ENCODE measurements at regions not wholly inside any gene's neighbourhood (a gene's known extent, or its start where the extent isn't known, plus 50 kb on each side); places are given as distances from the start of the nearest gene placed in this dataset.

DNA sequence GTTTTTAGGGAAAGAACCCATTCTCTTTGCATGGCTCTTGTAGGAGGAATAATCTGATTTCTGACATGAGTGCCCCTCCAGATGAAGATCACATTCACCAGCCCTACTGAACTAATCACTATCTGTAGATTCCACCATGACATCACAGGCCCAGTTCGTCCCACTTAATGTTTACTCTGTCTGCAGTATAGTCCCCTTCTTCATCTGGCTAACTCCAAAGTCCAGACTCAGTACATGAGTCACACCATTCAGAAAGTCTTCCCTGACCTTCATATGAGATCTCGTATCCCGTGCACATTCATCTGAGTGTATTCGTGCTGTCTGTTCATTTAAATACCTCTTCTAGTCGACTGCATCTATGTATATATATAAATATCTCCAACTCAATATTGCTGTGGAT is 366.5 kb upstream of the AKR1E2 start:
- Histone ChIP-seq H3K9me3 (replicated peaks; ENCODE audit: control insufficient read depth, low read depth, low read length) (no peaks in the 10 kb centered on the region), H3K36me3 (ENCODE audit: control insufficient read depth, insufficient read depth, low read length) (no peaks in the 10 kb centered on the region), H3K4me3 (ENCODE audit: low read length) (no peak overlapping the region), H3K27ac (ENCODE audit: low read length) (no peak overlapping the region), H3K27me3 (ENCODE audit: control insufficient read depth, insufficient read depth, low read length) (no peaks in the 10 kb centered on the region), H3K4me1 (ENCODE audit: control insufficient read depth, insufficient read depth, low read length) (no peaks in the 10 kb centered on the region)
- DNase-seq, result no peak
- 100% methylated on average over 1 of the region's 5 CpGs for WGBS (ENCODE audit: insufficient coverage)

DNA sequence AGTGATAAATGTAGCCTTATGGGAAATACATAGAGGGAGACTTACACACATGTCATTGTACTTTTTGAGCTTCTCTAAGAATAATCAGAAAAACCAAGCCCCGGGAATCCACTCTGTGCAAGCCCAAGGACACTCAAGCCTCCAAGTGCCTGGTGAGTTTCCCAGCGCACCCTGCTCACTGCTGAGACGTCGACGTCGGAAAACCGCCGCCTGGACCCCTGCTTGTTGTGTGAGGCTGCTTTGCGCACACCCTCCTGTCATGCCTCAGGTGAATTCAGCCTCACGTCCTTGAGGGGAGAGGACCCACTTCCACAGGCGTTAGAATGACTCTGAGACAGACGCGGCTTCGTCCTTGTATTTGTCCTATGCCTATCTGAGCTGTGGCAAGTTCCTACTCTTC is 368.4 kb upstream of the AKR1E2 start:
- Histone ChIP-seq H3K36me3 (ENCODE audit: control insufficient read depth, insufficient read depth, low read length) (no peaks in the 10 kb centered on the region), H3K9me3 (replicated peaks; ENCODE audit: control insufficient read depth, low read depth, low read length) (no peaks in the 10 kb centered on the region), H3K4me3 (ENCODE audit: low read length) (no peak overlapping the region), H3K4me1 (ENCODE audit: control insufficient read depth, insufficient read depth, low read length) (no peaks in the 10 kb centered on the region), H3K27me3 (ENCODE audit: control insufficient read depth, insufficient read depth, low read length) (no peaks in the 10 kb centered on the region), H3K27ac (ENCODE audit: low read length) (no peak overlapping the region)
- 85% methylated on average over 13 of the region's 14 CpGs for WGBS (ENCODE audit: insufficient coverage)
- DNase-seq, result no peak

GRCh38 chr10:4456776-4457175 is 369.2 kb upstream of the AKR1E2 start:
- no peaks in the 10 kb centered on the region for H3K27me3 ChIP-seq (ENCODE audit: control insufficient read depth, insufficient read depth, low read length)
- H3K9me3 ChIP-seq (replicated peaks; ENCODE audit: control insufficient read depth, low read depth, low read length), result no peaks in the 10 kb centered on the region
- H3K27ac ChIP-seq (ENCODE audit: low read length), result no peak overlapping the region
- no peak overlapping the region for H3K4me3 ChIP-seq (ENCODE audit: low read length)
- no CpG with 5 or more reads among the region's 1 CpG for WGBS (ENCODE audit: insufficient coverage)
- H3K36me3 ChIP-seq (ENCODE audit: control insufficient read depth, insufficient read depth, low read length), result no peaks in the 10 kb centered on the region
- no peak for DNase-seq
- no peaks in the 10 kb centered on the region for H3K4me1 ChIP-seq (ENCODE audit: control insufficient read depth, insufficient read depth, low read length)

GRCh38 chr10:4456279-4456678 is 369.7 kb upstream of the AKR1E2 start:
- no peaks in the 10 kb centered on the region for H3K36me3 ChIP-seq (ENCODE audit: control insufficient read depth, insufficient read depth, low read length)
- no peak overlapping the region for H3K27ac ChIP-seq (ENCODE audit: low read length)
- no peaks in the 10 kb centered on the region for H3K9me3 ChIP-seq (replicated peaks; ENCODE audit: control insufficient read depth, low read depth, low read length)
- H3K27me3 ChIP-seq (ENCODE audit: control insufficient read depth, insufficient read depth, low read length), result no peaks in the 10 kb centered on the region
- H3K4me1 ChIP-seq (ENCODE audit: control insufficient read depth, insufficient read depth, low read length), result no peaks in the 10 kb centered on the region
- 71% methylated on average over 2 of the region's 3 CpGs for WGBS (ENCODE audit: insufficient coverage)
- no peak for DNase-seq
- H3K4me3 ChIP-seq (ENCODE audit: low read length), result no peak overlapping the region

GRCh38 chr10:4453950-4454349 is 372.1 kb upstream of the AKR1E2 start:
- Histone ChIP-seq H3K36me3 (ENCODE audit: control insufficient read depth, insufficient read depth, low read length) (no peaks in the 10 kb centered on the region), H3K4me3 (ENCODE audit: low read length) (no peak overlapping the region), H3K27me3 (ENCODE audit: control insufficient read depth, insufficient read depth, low read length) (no peaks in the 10 kb centered on the region), H3K4me1 (ENCODE audit: control insufficient read depth, insufficient read depth, low read length) (no peaks in the 10 kb centered on the region), H3K9me3 (replicated peaks; ENCODE audit: control insufficient read depth, low read depth, low read length) (no peaks in the 10 kb centered on the region), H3K27ac (ENCODE audit: low read length) (no peak overlapping the region)
- WGBS (ENCODE audit: insufficient coverage), result 100% methylated on average over 1 of the region's 5 CpGs
- DNase-seq, result no peak

- WGBS (ENCODE audit: insufficient coverage), result 66% methylated on average over 8 of the region's 8 CpGs
- H3K4me3 ChIP-seq (ENCODE audit: low read length), result no peak overlapping the region
These were observed 372.7 kb upstream of the AKR1E2 start for GRCh38 chr10:4453276-4453675.

GRCh38 chr10:4450981-4451908 is 374.8 kb upstream of the AKR1E2 start:
- Histone ChIP-seq H3K27ac (ENCODE audit: low read length) (peak overlapping the region; percentile 52), H3K4me1 (ENCODE audit: control insufficient read depth, insufficient read depth, low read length) (no peaks in the 10 kb centered on the region), H3K36me3 (ENCODE audit: control insufficient read depth, insufficient read depth, low read length) (no peaks in the 10 kb centered on the region), H3K9me3 (replicated peaks; ENCODE audit: control insufficient read depth, low read depth, low read length) (no peaks in the 10 kb centered on the region), H3K4me3 (ENCODE audit: low read length) (no peak overlapping the region), H3K27me3 (ENCODE audit: control insufficient read depth, insufficient read depth, low read length) (no peaks in the 10 kb centered on the region)
- DNase-seq, result peak; percentile 74
- 48% methylated on average over 9 of the region's 13 CpGs for WGBS (ENCODE audit: insufficient coverage)

More at GRCh38 chr10:4453276-4453675, 372.7 kb upstream of the AKR1E2 start:
- Histone ChIP-seq H3K9me3 (replicated peaks; ENCODE audit: control insufficient read depth, low read depth, low read length) (no peaks in the 10 kb centered on the region), H3K27ac (ENCODE audit: low read length) (no peak overlapping the region), H3K27me3 (ENCODE audit: control insufficient read depth, insufficient read depth, low read length) (no peaks in the 10 kb centered on the region), H3K36me3 (ENCODE audit: control insufficient read depth, insufficient read depth, low read length) (no peaks in the 10 kb centered on the region), H3K4me1 (ENCODE audit: control insufficient read depth, insufficient read depth, low read length) (no peaks in the 10 kb centered on the region)
- no peak for DNase-seq

- no peak for DNase-seq
- H3K4me1 ChIP-seq (ENCODE audit: control insufficient read depth, insufficient read depth, low read length), result no peaks in the 10 kb centered on the region
- no CpG with 5 or more reads among the region's 5 CpGs for WGBS (ENCODE audit: insufficient coverage)
- no peaks in the 10 kb centered on the region for H3K27me3 ChIP-seq (ENCODE audit: control insufficient read depth, insufficient read depth, low read length)
- no peak overlapping the region for H3K4me3 ChIP-seq (ENCODE audit: low read length)
- no peak overlapping the region for H3K27ac ChIP-seq (ENCODE audit: low read length)
- no peaks in the 10 kb centered on the region for H3K36me3 ChIP-seq (ENCODE audit: control insufficient read depth, insufficient read depth, low read length)
- no peaks in the 10 kb centered on the region for H3K9me3 ChIP-seq (replicated peaks; ENCODE audit: control insufficient read depth, low read depth, low read length)
These were observed 375.8 kb upstream of the AKR1E2 start for GRCh38 chr10:4450169-4450568.

- Histone ChIP-seq H3K4me3 (ENCODE audit: low read length) (no peak overlapping the region), H3K27me3 (ENCODE audit: control insufficient read depth, insufficient read depth, low read length) (no peaks in the 10 kb centered on the region), H3K4me1 (ENCODE audit: control insufficient read depth, insufficient read depth, low read length) (no peaks in the 10 kb centered on the region), H3K27ac (ENCODE audit: low read length) (no peak overlapping the region), H3K36me3 (ENCODE audit: control insufficient read depth, insufficient read depth, low read length) (no peaks in the 10 kb centered on the region), H3K9me3 (replicated peaks; ENCODE audit: control insufficient read depth, low read depth, low read length) (no peaks in the 10 kb centered on the region)
- no CpG with 5 or more reads among the region's 1 CpG for WGBS (ENCODE audit: insufficient coverage)
- no peak for DNase-seq
These were observed 378.0 kb upstream of the AKR1E2 start for GRCh38 chr10:4448030-4448429.

GRCh38 chr10:4443419-4443818 is 382.6 kb upstream of the AKR1E2 start:
- Histone ChIP-seq H3K4me3 (ENCODE audit: low read length) (no peak overlapping the region), H3K27me3 (ENCODE audit: control insufficient read depth, insufficient read depth, low read length) (no peaks in the 10 kb centered on the region), H3K36me3 (ENCODE audit: control insufficient read depth, insufficient read depth, low read length) (no peaks in the 10 kb centered on the region), H3K9me3 (replicated peaks; ENCODE audit: control insufficient read depth, low read depth, low read length) (no peaks in the 10 kb centered on the region), H3K4me1 (ENCODE audit: control insufficient read depth, insufficient read depth, low read length) (no peaks in the 10 kb centered on the region), H3K27ac (ENCODE audit: low read length) (no peak overlapping the region)
- no CpG with 5 or more reads among the region's 1 CpG for WGBS (ENCODE audit: insufficient coverage)
- DNase-seq, result no peak
